ENCODE measurements at regions not wholly inside any gene's neighbourhood (a gene's known extent, or its start where the extent isn't known, plus 50 kb on each side); places are given as distances from the start of the nearest gene placed in this dataset.
"Not testable (repeated sequence)": the region's sequence is repeated elsewhere in the genome, so short reads cannot be mapped to it uniquely, and the experiment has no call there.

GRCh38 chr15:35697549-35698299, 151.8 kb upstream of the DPH6 start:
- DNase-seq, result no peak

DNA sequence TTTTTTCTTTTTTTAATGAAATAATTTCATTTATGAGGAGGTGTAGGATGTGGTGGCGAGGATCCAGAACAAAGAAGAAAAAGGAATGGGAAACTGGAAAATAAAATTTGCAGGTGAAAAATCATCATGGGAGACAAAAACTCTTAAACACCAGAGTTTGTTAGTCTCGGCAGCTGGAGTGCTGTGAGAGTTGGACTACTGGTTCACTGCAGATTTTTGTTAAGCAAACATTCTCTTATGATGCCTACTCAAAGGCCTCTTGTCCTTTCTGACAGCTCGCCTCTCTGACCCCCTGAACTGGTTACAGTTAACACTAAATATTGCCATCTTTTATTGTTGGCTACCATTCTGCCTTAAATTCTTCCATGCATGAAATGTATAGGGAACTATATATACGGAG, 152.4 kb upstream of the DPH6 start:
- DNase-seq, result no peak

GRCh38 chr15:35698966-35699575, 153.1 kb upstream of the DPH6 start:
- no peak for DNase-seq

DNA sequence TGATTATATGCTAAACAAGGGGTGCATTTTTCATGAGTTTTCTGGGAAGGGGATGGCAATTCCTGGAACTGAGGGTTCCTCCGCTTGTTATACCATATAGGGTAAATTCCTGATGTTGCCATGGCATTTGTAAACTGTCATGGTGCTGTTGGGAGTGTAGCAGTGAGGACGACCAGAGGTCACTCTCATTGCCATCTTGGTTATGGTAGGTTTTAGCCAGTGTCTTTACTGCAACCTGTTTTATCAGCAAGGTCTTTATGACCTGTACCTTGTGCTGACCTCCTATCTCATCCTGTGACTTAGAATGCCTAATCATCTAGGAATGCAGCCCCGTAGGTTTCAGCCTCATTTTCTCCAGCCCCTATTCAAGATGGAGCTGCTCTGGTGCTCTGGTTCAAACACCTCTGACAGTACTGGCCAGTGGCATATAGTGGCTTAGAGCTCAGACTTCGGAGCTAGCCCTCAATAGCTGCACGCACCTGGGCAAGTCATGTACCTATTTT, 154.2 kb upstream of the DPH6 start:
- not testable (repeated sequence) for DNase-seq

DNA sequence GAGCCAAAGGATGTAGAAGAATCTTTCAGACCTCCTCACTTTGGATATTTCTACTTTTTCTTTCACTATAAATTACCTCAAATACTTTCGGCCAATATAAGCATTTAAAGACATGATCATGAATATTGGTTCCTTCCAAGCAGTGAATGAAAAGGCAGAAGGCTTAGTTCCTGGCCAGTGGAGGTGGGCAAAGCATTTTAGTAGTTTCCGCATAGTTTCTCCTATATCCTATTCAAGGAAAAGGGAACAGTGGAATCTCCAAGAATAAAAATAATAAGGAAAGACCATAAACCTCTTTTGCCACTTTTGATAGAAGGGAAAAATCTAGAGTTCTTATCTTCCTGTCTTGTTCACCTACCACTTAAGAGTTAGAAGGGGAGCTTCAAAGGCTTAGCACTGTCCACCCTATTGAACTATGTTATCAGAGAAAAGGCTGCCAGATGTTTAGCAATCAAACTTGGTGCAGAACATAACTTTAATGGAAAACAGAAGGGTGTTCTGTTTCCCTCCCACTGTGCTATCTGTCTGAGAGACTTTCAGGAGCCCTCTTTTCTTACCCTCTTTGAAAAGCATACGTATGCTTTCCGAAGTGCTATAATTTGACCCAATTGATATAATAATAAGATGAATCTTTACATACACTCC, 155.6 kb upstream of the DPH6 start:
- no peak for DNase-seq

DNA sequence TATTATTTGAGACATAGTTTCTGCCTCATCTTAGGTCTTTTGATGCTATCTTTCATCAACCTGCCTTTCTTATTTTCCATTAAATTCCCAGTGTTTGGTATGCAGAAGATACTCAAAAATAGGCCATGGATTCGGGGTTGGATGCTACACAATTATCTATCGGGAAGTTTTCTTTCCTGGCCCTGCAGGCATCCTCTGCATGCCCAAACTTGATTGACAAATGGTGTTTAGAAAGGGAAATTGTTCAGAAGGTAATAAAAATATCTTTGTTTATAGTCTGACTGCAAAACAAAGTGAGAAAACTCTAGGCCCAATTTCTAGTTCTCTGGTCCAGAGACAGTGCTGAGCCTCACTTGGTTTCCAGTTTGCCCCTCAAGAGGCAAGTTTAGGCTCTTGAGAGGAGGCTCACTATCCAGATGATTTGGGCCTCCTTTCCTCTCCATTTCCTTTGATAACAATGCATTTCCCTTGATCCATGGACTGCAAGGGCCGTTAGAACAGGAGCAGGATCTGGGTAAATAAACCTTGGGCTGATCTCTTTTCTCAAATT, 157.1 kb upstream of the DPH6 start:
- DNase-seq, result no peak

DNA sequence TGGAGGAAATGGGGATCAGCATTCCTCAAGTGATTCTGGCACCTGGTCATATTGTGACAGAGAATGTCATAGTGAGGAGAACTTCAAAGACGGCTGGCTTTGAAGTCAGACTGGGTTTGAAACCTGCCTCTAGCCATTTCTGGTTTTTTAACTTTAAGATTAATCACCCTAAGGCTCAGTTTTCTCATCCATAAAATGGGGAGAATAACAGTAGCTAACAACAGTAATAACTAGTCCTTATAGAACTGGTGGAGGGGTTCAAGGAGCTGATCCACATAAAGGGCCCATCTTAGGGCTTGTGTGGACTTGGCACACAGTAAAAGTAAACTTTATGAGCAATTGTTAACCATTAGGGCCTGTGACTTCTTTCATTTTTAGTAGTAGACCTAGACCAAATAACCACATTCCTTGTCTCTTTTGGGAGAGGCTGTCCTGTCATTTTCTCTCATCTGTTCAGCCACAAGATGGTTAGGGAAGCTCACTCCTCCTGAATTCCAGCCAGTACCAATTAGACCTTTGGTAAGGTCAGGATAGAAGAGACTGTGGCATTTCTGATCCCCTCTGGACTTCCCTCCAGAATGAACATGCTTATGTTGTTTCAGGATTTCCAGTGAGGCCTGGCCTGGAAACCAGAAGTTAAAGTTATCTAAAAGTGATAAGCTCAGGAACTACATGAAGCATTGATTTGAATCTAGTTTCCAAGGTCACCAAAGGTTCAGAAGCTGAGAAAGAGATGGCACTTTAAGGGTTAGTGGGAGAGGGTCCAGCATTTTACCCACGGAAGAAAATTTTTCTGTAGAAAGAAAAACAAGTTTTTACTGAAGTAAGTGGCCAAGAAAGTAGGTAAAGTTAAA, 159.3 kb upstream of the DPH6 start:
- DNase-seq, result no peak

DNA sequence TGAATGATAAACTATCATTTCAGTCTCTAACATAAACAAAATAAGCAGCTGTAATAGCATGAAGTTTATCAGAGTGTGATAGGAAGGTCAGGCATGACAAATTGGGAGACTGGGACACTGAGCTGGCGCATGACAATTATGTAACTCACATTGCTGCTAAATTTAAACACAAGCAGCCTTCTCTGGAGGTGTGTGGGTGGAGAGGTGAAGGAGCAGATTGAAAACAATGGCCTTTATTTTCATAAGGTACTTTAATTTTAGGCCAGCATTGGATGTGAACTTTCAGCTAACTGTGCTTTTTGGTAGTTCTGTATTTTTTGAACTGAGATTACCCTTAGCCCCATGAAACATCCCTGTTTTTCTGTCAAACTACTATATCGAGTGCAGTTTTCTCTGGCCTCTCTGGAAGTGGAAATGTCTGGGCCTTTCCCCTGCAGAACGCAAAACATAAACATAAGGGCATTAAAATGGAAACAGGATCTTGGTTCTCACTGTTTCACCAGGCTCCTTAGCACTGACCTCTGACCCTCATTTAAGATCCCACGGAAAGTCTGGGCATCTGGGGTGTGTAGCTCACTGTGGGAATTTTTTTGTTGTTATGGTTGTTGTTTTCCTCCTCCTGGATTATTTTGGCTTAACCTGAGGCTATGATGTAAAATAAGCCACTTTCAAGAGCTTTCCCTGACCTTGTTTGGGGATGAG, 160.1 kb upstream of the DPH6 start:
- DNase-seq, result no peak

GRCh38 chr15:35712956-35713355, 167.0 kb upstream of the DPH6 start:
- no peak for DNase-seq

- DNase-seq, result no peak
Observed at GRCh38 chr15:35713733-35714132, 167.8 kb upstream of the DPH6 start.

DNA sequence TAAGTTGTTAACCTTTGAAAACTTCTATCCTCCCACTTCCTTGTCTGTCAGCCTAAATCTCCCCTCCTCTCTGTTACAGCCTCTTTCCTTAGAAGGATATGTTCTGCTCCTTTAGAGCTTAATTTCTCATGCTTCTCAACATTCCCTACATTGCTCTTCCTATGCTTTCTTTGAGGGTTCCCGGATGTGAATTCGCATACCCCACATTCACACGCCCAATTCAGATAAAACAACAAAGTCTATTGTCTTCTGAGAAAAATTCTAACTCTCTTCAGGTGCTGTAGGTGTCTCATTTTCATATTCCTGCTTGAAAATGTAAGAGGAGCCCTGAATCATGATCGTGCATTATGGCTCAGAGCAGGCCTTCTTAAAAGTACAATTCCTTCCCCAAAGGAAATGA, 171.8 kb upstream of the DPH6 start:
- DNase-seq, result no peak

DNA sequence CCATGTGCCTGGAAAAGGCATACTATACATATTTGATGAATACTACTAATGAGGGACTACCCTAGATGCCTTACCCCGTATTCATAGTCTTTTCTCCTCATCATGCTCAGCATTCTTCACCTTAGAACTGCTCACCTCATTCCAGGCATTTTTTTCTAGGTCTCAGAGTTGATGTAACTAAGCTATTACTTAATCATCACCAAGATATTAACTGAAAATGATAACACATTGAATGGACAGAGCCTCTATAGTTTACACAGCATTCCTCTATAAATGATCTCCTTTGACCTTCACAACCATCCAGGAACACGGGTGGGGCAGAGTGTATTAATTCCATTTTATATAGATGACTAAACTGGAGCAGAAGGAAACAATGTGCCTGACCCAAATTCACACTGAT, 174.1 kb upstream of the DPH6 start:
- no peak for DNase-seq

DNA sequence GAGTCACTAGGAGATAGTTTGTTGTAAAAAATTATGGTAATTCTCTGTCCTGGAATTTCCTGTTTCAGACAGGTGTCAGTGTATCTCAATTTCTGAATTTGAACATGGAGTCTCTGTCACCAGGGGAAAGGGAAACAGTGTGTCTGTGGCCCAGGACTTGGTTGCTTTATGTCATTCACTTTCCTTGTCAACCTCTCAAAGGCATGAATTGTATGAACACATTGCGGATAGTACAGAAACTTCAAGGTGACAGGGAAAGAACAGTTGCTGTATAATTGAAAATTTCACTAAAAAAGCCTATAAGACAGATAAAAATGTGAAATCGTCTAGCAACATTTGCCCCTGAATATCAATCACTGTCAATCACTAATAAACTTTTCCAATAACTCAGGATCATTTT, 175.0 kb upstream of the DPH6 start:
- DNase-seq, result no peak

GRCh38 chr15:35721751-35722150, 175.8 kb upstream of the DPH6 start:
- no peak for DNase-seq

- DNase-seq, result no peak
Observed at GRCh38 chr15:35722501-35722900, 176.5 kb upstream of the DPH6 start.

- DNase-seq, result no peak
Observed at GRCh38 chr15:35723120-35723847, 177.3 kb upstream of the DPH6 start.

GRCh38 chr15:35723852-35724251, 177.9 kb upstream of the DPH6 start:
- DNase-seq, result no peak

DNA sequence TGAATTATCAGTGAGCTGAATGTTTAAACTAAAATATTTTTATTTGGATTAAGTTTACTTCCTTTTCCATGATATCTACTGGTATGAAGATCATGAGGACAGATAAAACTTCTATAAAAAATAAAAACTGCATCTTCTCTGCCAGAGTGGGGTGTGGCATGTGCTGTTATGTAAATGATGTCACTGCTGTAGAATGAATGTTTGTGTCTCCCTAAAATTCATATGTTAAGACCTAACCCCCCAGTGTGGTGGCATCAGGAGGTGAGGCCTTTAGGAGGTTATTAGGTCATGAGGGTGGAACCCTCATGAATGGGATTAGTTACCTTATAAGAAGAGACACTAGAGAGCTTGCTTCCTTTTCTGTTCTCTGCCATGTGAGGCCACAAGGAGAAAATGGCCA, 178.7 kb upstream of the DPH6 start:
- no peak for DNase-seq

DNA sequence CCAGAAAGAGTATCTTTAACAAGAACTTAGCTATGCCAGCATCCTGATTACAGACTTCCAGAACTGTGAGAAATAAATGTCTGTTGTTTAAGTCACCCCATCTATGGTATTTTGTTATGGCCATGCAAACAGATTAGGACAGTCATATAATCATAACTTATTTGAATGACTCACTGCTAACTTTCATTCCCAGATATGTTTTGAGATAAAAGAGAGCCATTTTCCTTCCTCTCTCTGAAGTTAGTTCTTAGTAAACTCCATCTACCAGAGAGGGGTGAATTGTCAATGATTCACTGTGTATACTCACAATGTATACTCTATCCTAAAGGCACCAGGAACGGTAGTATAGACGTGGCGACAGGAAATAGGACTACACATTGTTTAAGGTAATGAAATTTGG, 179.4 kb upstream of the DPH6 start:
- DNase-seq, result no peak

- no peak for DNase-seq
Observed at GRCh38 chr15:35727627-35728026, 181.7 kb upstream of the DPH6 start.

- no peak for DNase-seq
Observed at GRCh38 chr15:35728219-35728940, 182.4 kb upstream of the DPH6 start.
